ENCODE measurements at regions not wholly inside any gene's neighbourhood (a gene's known extent, or its start where the extent isn't known, plus 50 kb on each side); places are given as distances from the start of the nearest gene placed in this dataset.

GRCh38 chr20:60725311-60725906 is 526.7 kb upstream of the CDH4 start:
- peaks cover 3% of the 10 kb centered on the region for H3K9me3 Mint-ChIP-seq (ENCODE audit: low read depth)
- no peak overlapping the region for H3K4me3 Mint-ChIP-seq
- H3K36me3 Mint-ChIP-seq = no peaks in the 10 kb centered on the region
- H3K27me3 Mint-ChIP-seq = no peaks in the 10 kb centered on the region
- ATAC-seq (no peak), DNase-seq (no peak)
- H3K27ac Mint-ChIP-seq = no peak overlapping the region
- CTCF ChIA-PET = no interaction called here
- H3K4me1 Mint-ChIP-seq = no peaks in the 10 kb centered on the region

GRCh38 chr20:60727425-60727824 is 524.6 kb upstream of the CDH4 start:
- Mint-ChIP-seq H3K4me3 (no peak overlapping the region), H3K4me1 (no peaks in the 10 kb centered on the region), H3K27me3 (no peaks in the 10 kb centered on the region), H3K9me3 (ENCODE audit: low read depth) (peaks cover 3% of the 10 kb centered on the region), H3K27ac (no peak overlapping the region), H3K36me3 (no peaks in the 10 kb centered on the region)
- CTCF ChIA-PET = no interaction called here
- DNase-seq (no peak), ATAC-seq (no peak)

- ATAC-seq (no peak), DNase-seq (no peak)
- Mint-ChIP-seq H3K36me3 (no peaks in the 10 kb centered on the region), H3K9me3 (ENCODE audit: low read depth) (peaks cover 3% of the 10 kb centered on the region), H3K27me3 (no peaks in the 10 kb centered on the region), H3K4me1 (no peaks in the 10 kb centered on the region), H3K4me3 (no peak overlapping the region), H3K27ac (no peak overlapping the region)
- CTCF ChIA-PET = no interaction called here
Measured at GRCh38 chr20:60728705-60729104, 523.4 kb upstream of the CDH4 start.

GRCh38 chr20:60729135-60729900 is 522.7 kb upstream of the CDH4 start:
- DNase-seq (no peak), ATAC-seq (no peak)
- H3K4me3 Mint-ChIP-seq = no peak overlapping the region
- CTCF ChIA-PET = no interaction called here
- H3K36me3 Mint-ChIP-seq = no peaks in the 10 kb centered on the region
- H3K27ac Mint-ChIP-seq = no peak overlapping the region
- H3K9me3 Mint-ChIP-seq (ENCODE audit: low read depth) = peaks cover 3% of the 10 kb centered on the region
- no peaks in the 10 kb centered on the region for H3K27me3 Mint-ChIP-seq
- no peaks in the 10 kb centered on the region for H3K4me1 Mint-ChIP-seq

GRCh38 chr20:60732322-60732721 is 519.7 kb upstream of the CDH4 start:
- Mint-ChIP-seq H3K27me3 (no peaks in the 10 kb centered on the region), H3K4me3 (no peak overlapping the region), H3K27ac (no peak overlapping the region), H3K9me3 (ENCODE audit: low read depth) (peaks cover 3% of the 10 kb centered on the region), H3K4me1 (no peaks in the 10 kb centered on the region), H3K36me3 (no peaks in the 10 kb centered on the region)
- CTCF ChIA-PET = no interaction called here
- ATAC-seq = no peak
- no peak for DNase-seq

GRCh38 chr20:60748086-60748485 is 504.0 kb upstream of the CDH4 start:
- DNase-seq (no peak), ATAC-seq (no peak)
- Mint-ChIP-seq H3K4me1 (no peaks in the 10 kb centered on the region), H3K27ac (no peak overlapping the region), H3K9me3 (ENCODE audit: low read depth) (peaks cover 6% of the 10 kb centered on the region), H3K36me3 (no peaks in the 10 kb centered on the region), H3K27me3 (no peaks in the 10 kb centered on the region), H3K4me3 (no peak overlapping the region)
- CTCF ChIA-PET = no interaction called here

GRCh38 chr20:60749804-60750602 is 502.1 kb upstream of the CDH4 start:
- Mint-ChIP-seq H3K4me1 (no peaks in the 10 kb centered on the region), H3K27ac (no peak overlapping the region), H3K27me3 (no peaks in the 10 kb centered on the region), H3K4me3 (no peak overlapping the region), H3K36me3 (no peaks in the 10 kb centered on the region), H3K9me3 (ENCODE audit: low read depth) (peaks cover 5% of the 10 kb centered on the region)
- DNase-seq (no peak), ATAC-seq (no peak)
- CTCF ChIA-PET = no interaction called here

- Mint-ChIP-seq H3K27me3 (no peaks in the 10 kb centered on the region), H3K4me1 (no peaks in the 10 kb centered on the region), H3K36me3 (no peaks in the 10 kb centered on the region), H3K27ac (no peak overlapping the region), H3K9me3 (ENCODE audit: low read depth) (peaks cover 5% of the 10 kb centered on the region), H3K4me3 (no peak overlapping the region)
- DNase-seq (no peak), ATAC-seq (no peak)
- CTCF ChIA-PET = no interaction called here
Measured at GRCh38 chr20:60750909-60751308, 501.2 kb upstream of the CDH4 start.

- Mint-ChIP-seq H3K4me3 (no peak overlapping the region), H3K4me1 (no peaks in the 10 kb centered on the region), H3K27me3 (no peaks in the 10 kb centered on the region), H3K9me3 (ENCODE audit: low read depth) (peaks cover 4% of the 10 kb centered on the region), H3K27ac (no peak overlapping the region), H3K36me3 (no peaks in the 10 kb centered on the region)
- ATAC-seq (no peak), DNase-seq (no peak)
- CTCF ChIA-PET = no interaction called here
Measured at GRCh38 chr20:60751826-60752225, 500.2 kb upstream of the CDH4 start.

- Mint-ChIP-seq H3K4me1 (no peaks in the 10 kb centered on the region), H3K9me3 (ENCODE audit: low read depth) (peaks cover 4% of the 10 kb centered on the region), H3K27me3 (no peaks in the 10 kb centered on the region), H3K4me3 (no peak overlapping the region), H3K36me3 (no peaks in the 10 kb centered on the region), H3K27ac (no peak overlapping the region)
- ATAC-seq (no peak), DNase-seq (no peak)
- CTCF ChIA-PET = no interaction called here
Measured at GRCh38 chr20:60752741-60753420, 499.2 kb upstream of the CDH4 start.

GRCh38 chr20:60754856-60755255 is 497.2 kb upstream of the CDH4 start:
- Mint-ChIP-seq H3K27ac (no peak overlapping the region), H3K9me3 (ENCODE audit: low read depth) (no peaks in the 10 kb centered on the region), H3K27me3 (no peaks in the 10 kb centered on the region), H3K4me3 (no peak overlapping the region), H3K36me3 (no peaks in the 10 kb centered on the region), H3K4me1 (no peaks in the 10 kb centered on the region)
- CTCF ChIA-PET = no interaction called here
- ATAC-seq (no peak), DNase-seq (no peak)

GRCh38 chr20:60759651-60760050 is 492.4 kb upstream of the CDH4 start:
- Mint-ChIP-seq H3K9me3 (ENCODE audit: low read depth) (no peaks in the 10 kb centered on the region), H3K4me3 (no peak overlapping the region), H3K27ac (no peak overlapping the region), H3K4me1 (no peaks in the 10 kb centered on the region), H3K27me3 (no peaks in the 10 kb centered on the region), H3K36me3 (no peaks in the 10 kb centered on the region)
- DNase-seq (no peak), ATAC-seq (no peak)
- CTCF ChIA-PET = no interaction called here

- ATAC-seq = no peak
- no peak overlapping the region for H3K27ac Mint-ChIP-seq
- H3K4me1 Mint-ChIP-seq = no peaks in the 10 kb centered on the region
- H3K9me3 Mint-ChIP-seq (ENCODE audit: low read depth) = no peaks in the 10 kb centered on the region
- DNase-seq = no peak
- CTCF ChIA-PET = no interaction called here
- H3K27me3 Mint-ChIP-seq = no peaks in the 10 kb centered on the region
- no peak overlapping the region for H3K4me3 Mint-ChIP-seq
- H3K36me3 Mint-ChIP-seq = no peaks in the 10 kb centered on the region
Measured at GRCh38 chr20:60760256-60761000, 491.6 kb upstream of the CDH4 start.
